ENCODE measurements at regions not wholly inside any gene's neighbourhood (a gene's known extent, or its start where the extent isn't known, plus 50 kb on each side); places are given as distances from the start of the nearest gene placed in this dataset.

- Histone ChIP-seq H3K36me3 (ENCODE audit: insufficient read depth, low read length) (no peaks in the 10 kb centered on the region), H3K27ac (ENCODE audit: low read depth in 1 of 2, low read length in 2 of 2) (no peak overlapping the region), H3K4me1 (ENCODE audit: insufficient read depth, low read length) (no peaks in the 10 kb centered on the region), H3K4me3 (ENCODE audit: low read length) (no peak overlapping the region), H3K27me3 (ENCODE audit: control insufficient read depth in 1 of 2, insufficient read depth in 2 of 2, low read length in 2 of 2) (no peaks in the 10 kb centered on the region), H3K9me3 (ENCODE audit: control insufficient read depth in 1 of 2, insufficient read depth in 1 of 2, low read length in 2 of 2) (no peaks in the 10 kb centered on the region)
- Mint-ChIP-seq H3K4me3 (no peak overlapping the region), H3K9me3 (no peaks in the 10 kb centered on the region), H3K27ac (no peak overlapping the region), H3K4me1 (ENCODE audit: low read depth) (no peaks in the 10 kb centered on the region), H3K36me3 (ENCODE audit: low read depth) (no peaks in the 10 kb centered on the region), H3K27me3 (no peaks in the 10 kb centered on the region)
- ATAC-seq (ENCODE audit: poor library complexity) (no peak), DNase-seq (no peak)
- TF ChIP-seq, protein P1, sequence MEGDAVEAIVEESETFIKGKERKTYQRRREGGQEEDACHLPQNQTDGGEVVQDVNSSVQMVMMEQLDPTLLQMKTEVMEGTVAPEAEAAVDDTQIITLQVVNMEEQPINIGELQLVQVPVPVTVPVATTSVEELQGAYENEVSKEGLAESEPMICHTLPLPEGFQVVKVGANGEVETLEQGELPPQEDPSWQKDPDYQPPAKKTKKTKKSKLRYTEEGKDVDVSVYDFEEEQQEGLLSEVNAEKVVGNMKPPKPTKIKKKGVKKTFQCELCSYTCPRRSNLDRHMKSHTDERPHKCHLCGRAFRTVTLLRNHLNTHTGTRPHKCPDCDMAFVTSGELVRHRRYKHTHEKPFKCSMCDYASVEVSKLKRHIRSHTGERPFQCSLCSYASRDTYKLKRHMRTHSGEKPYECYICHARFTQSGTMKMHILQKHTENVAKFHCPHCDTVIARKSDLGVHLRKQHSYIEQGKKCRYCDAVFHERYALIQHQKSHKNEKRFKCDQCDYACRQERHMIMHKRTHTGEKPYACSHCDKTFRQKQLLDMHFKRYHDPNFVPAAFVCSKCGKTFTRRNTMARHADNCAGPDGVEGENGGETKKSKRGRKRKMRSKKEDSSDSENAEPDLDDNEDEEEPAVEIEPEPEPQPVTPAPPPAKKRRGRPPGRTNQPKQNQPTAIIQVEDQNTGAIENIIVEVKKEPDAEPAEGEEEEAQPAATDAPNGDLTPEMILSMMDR (IDR thresholded peaks at IDR 0.05), result no peak
- intact Hi-C loops (cut with DNase I, micrococcal nuclease), result no loop called here
- POLR2A ChIA-PET, result no interaction called here
- CTCF ChIA-PET, result no interaction called here
Observed at GRCh38 chr14:29035134-29035533, 268.5 kb downstream of the FOXG1 start.

GRCh38 chr14:29037411-29037810 is 270.8 kb downstream of the FOXG1 start:
- no peak overlapping the region for H3K4me3 ChIP-seq (ENCODE audit: low read length)
- Mint-ChIP-seq H3K4me1 (ENCODE audit: low read depth) (no peaks in the 10 kb centered on the region), H3K9me3 (peaks cover 3% of the 10 kb centered on the region), H3K27ac (no peak overlapping the region), H3K27me3 (no peaks in the 10 kb centered on the region), H3K36me3 (ENCODE audit: low read depth) (no peaks in the 10 kb centered on the region), H3K4me3 (no peak overlapping the region)
- H3K36me3 ChIP-seq (ENCODE audit: insufficient read depth, low read length), result no peaks in the 10 kb centered on the region
- ATAC-seq (ENCODE audit: poor library complexity) (no peak), DNase-seq (no peak)
- H3K27me3 ChIP-seq (ENCODE audit: control insufficient read depth in 1 of 2, insufficient read depth in 2 of 2, low read length in 2 of 2), result no peaks in the 10 kb centered on the region
- TF ChIP-seq, protein P1 (IDR thresholded peaks at IDR 0.05), result no peak
- H3K27ac ChIP-seq (ENCODE audit: low read depth in 1 of 2, low read length in 2 of 2), result no peak overlapping the region
- H3K4me1 ChIP-seq (ENCODE audit: insufficient read depth, low read length), result no peaks in the 10 kb centered on the region
- ChIA-PET POLR2A (no interaction called here), CTCF (no interaction called here)
- peaks cover 0 to 5% of the 10 kb centered on the region in 2 experiments for H3K9me3 ChIP-seq (ENCODE audit: control insufficient read depth in 1 of 2, insufficient read depth in 1 of 2, low read length in 2 of 2)
- intact Hi-C loops (cut with DNase I, micrococcal nuclease), result no loop called here

DNA sequence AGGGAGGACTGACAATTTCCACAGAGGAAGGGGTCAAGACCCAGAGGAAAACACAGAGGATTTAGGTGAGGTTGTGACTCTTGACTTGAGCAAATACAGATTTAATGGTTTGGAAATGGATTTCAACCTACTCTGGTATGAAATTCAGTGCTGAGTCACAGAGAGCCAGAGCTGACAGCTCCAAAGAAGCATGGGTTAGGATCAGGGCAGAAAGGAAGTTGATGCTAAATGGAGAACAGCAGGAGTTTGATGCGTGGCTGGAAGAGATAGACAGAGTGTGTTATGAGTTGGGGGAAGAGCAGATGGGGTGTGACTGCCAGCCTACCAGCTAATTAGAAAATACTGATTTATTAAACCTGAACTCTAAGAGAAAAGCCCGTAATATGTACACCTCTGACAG is 272.6 kb downstream of the FOXG1 start:
- Histone ChIP-seq H3K27me3 (ENCODE audit: control insufficient read depth in 1 of 2, insufficient read depth in 2 of 2, low read length in 2 of 2) (no peaks in the 10 kb centered on the region), H3K9me3 (ENCODE audit: control insufficient read depth in 1 of 2, insufficient read depth in 1 of 2, low read length in 2 of 2) (peaks cover 0 to 7% of the 10 kb centered on the region in 2 experiments), H3K4me1 (ENCODE audit: insufficient read depth, low read length) (no peaks in the 10 kb centered on the region), H3K4me3 (ENCODE audit: low read length) (no peak overlapping the region), H3K27ac (ENCODE audit: low read depth in 1 of 2, low read length in 2 of 2) (no peak overlapping the region), H3K36me3 (ENCODE audit: insufficient read depth, low read length) (no peaks in the 10 kb centered on the region)
- ATAC-seq (ENCODE audit: poor library complexity), result no peak
- H3K4me3 Mint-ChIP-seq, result no peak overlapping the region
- H3K36me3 Mint-ChIP-seq (ENCODE audit: low read depth), result no peaks in the 10 kb centered on the region
- H3K4me1 Mint-ChIP-seq (ENCODE audit: low read depth), result no peaks in the 10 kb centered on the region
- no peak overlapping the region for H3K27ac Mint-ChIP-seq
- POLR2A ChIA-PET, result no interaction called here
- H3K9me3 Mint-ChIP-seq, result peaks cover 5% of the 10 kb centered on the region
- TF ChIP-seq, protein P1 (IDR thresholded peaks at IDR 0.05), result no peak
- intact Hi-C loops (cut with DNase I, micrococcal nuclease), result no loop called here
- H3K27me3 Mint-ChIP-seq, result no peaks in the 10 kb centered on the region
- no peak for DNase-seq
- CTCF ChIA-PET, result no interaction called here
